B cell (primary cell): ENCODE measurements at regions not wholly inside any gene's neighbourhood (a gene's known extent, or its start where the extent isn't known, plus 50 kb on each side); places are given as distances from the start of the nearest gene placed in this dataset.

ENCODE experiments used
- ATAC-seq: fragments of 200-7000 bp; cut with Tn5 transposase; one replicate; pipeline ENCODE4 v1.10.0; 2021; ENCODE audit warnings: low read depth, mild to moderate bottlenecking, moderate number of reproducible peaks, moderate library complexity
- CTCF ChIA-PET: fragments of 350-600 bp; sonication (Branson Sonifier 250); formaldehyde crosslinking; loops from one replicate; lab custom pipeline; 2021; ENCODE audit warnings: antibody characterized with exemption, inconsistent platforms; lab: Charles Lee
- POLR2A ChIA-PET: fragments of 350-600 bp; sonication (Branson Sonifier 250); formaldehyde crosslinking; loops from one replicate; lab custom pipeline; 2021; ENCODE audit warnings: antibody characterized with exemption; lab: Charles Lee
- DNase-seq: peaks from one replicate; pipeline ENCODE4 v3.0.0; 2013
- H2AFZ ChIP-seq: 2 replicates; pipeline ENCODE4 v1.6.1; 2012; ENCODE audit warnings: mild to moderate bottlenecking, low read depth, low read length; ENCODE audit not compliant: insufficient read depth, poor library complexity, severe bottlenecking
- H3K27ac ChIP-seq, 2 donors: 1 replicate in 1 of 2; 2 replicates in 1 of 2; pipeline ENCODE4 v1.5.1; 2012 to 2013; ENCODE audit warnings: low read length in 2 of 2, mild to moderate bottlenecking in 2 of 2, moderate library complexity in 1 of 2
- H3K27me3 ChIP-seq, 4 experiments: fragments of 200-600 bp in 1 of 4; sonication (generic) in 1 of 4; replicated peaks in 1 of 4; 1 replicate in 2 of 4; 2 replicates in 2 of 4; pipeline versions ENCODE4 v1.6.1 to v1.7.0; 2013 to 2016; ENCODE audit warnings: low read length in 3 of 4, mild to moderate bottlenecking in 2 of 4, mixed read lengths in 1 of 4, moderate library complexity in 1 of 4; ENCODE audit not compliant: insufficient read depth in 4 of 4, control insufficient read depth in 3 of 4; ENCODE audit errors: control extremely low read depth in 1 of 4
- H3K36me3 ChIP-seq, 2 experiments: replicated peaks in 1 of 2; 1 replicate in 1 of 2; 2 replicates in 1 of 2; pipeline versions ENCODE4 v1.6.1 to v1.7.1; 2013; ENCODE audit warnings: low read length in 1 of 2; ENCODE audit not compliant: insufficient read depth in 2 of 2, control insufficient read depth in 1 of 2; ENCODE audit errors: control extremely low read depth in 1 of 2, extremely low read depth in 1 of 2
- H3K4me1 ChIP-seq, 2 donors: fragments of 200-600 bp in 1 of 2; sonication (generic) in 1 of 2; 1 replicate in 1 of 2; 2 replicates in 1 of 2; pipeline versions ENCODE4 v1.5.1 to v1.6.1; 2013 to 2017; ENCODE audit warnings: low read length in 2 of 2; ENCODE audit not compliant: control insufficient read depth in 2 of 2, insufficient read depth in 2 of 2
- H3K4me2 ChIP-seq: replicated peaks from 2 replicates; pipeline ENCODE3; 2012; ENCODE audit warnings: mild to moderate bottlenecking, low read depth, low read length; ENCODE audit not compliant: poor library complexity, severe bottlenecking
- H3K4me3 ChIP-seq, 5 experiments: fragments of 200-600 bp in 1 of 5; sonication (generic) in 1 of 5; 1 replicate in 3 of 5; 2 replicates in 2 of 5; pipeline versions ENCODE4 v1.5.1 to v1.7.0; 2011 to 2016; ENCODE audit warnings: low read length in 4 of 5, mild to moderate bottlenecking in 4 of 5, low read depth in 2 of 5, control low read depth in 1 of 5, moderate library complexity in 1 of 5; ENCODE audit not compliant: insufficient read depth in 1 of 5; ENCODE audit errors: control extremely low read depth in 1 of 5, extremely low read depth in 1 of 5
- H3K79me2 ChIP-seq: fragments of 200-600 bp; sonication (generic); one replicate; pipeline ENCODE4 v1.6.0; 2016; ENCODE audit warnings: low read length; ENCODE audit not compliant: control insufficient read depth, insufficient read depth
- H3K9ac ChIP-seq: fragments of 200-600 bp; sonication (generic); 2 replicates; pipeline ENCODE4 v1.6.1; 2017; ENCODE audit warnings: mild to moderate bottlenecking, low read length, moderate library complexity
- H3K9me3 ChIP-seq, 3 donors: one replicate each; pipeline versions ENCODE4 v1.6.1 to v1.7.1; 2013; ENCODE audit warnings: low read length in 2 of 3; ENCODE audit not compliant: control insufficient read depth in 2 of 3, insufficient read depth in 1 of 3; ENCODE audit errors: control extremely low read depth in 1 of 3
- H4K20me1 ChIP-seq: 2 replicates; pipeline ENCODE4 v1.6.0; 2012; ENCODE audit warnings: mild to moderate bottlenecking, low read length; ENCODE audit not compliant: insufficient read depth, control insufficient read depth, poor library complexity, severe bottlenecking
- H3K27ac Mint-ChIP-seq: one replicate; pipeline ENCODE4 v1.8.0; 2021; ENCODE audit warnings: mixed read lengths
- H3K27me3 Mint-ChIP-seq: one replicate; pipeline ENCODE4 v1.8.0; 2021; ENCODE audit warnings: mixed read lengths
- H3K4me1 Mint-ChIP-seq: one replicate; pipeline ENCODE4 v1.8.0; 2021; ENCODE audit warnings: mixed read lengths
- H3K4me3 Mint-ChIP-seq: one replicate; pipeline ENCODE4 v1.8.0; 2021; ENCODE audit warnings: mixed read lengths
- H3K9me3 Mint-ChIP-seq: one replicate; pipeline ENCODE4 v1.8.0; 2022; ENCODE audit warnings: mixed read lengths; ENCODE audit not compliant: insufficient read depth
- EZH2 ChIP-seq: IDR thresholded peaks from 2 replicates; pipeline ENCODE4 v1.6.1; 2012; ENCODE audit warnings: borderline replicate concordance, low read depth, mild to moderate bottlenecking, moderate library complexity, low read length; ENCODE audit not compliant: insufficient read depth, poor library complexity, severe bottlenecking
- WGBS: methylation state at CpG from one replicate; pipeline ENCODE4 v1.1.5; 2013; ENCODE audit warnings: missing lambda C conversion rate; ENCODE audit not compliant: insufficient coverage; 5-methylcytosine and 5-hydroxymethylcytosine counted together
- intact Hi-C: fragments of 100-400 bp; cut with micrococcal nuclease; formaldehyde crosslinking; loops from one replicate; pipeline ENCODE4 v1.10.0; 2022
- TF ChIP-seq, protein P1 (sequence below): fragments of 200-600 bp; IDR thresholded peaks from one replicate; pipeline ENCODE4 v1.8.0; 2022; ENCODE audit warnings: antibody characterized with exemption, mild to moderate bottlenecking

DNA sequence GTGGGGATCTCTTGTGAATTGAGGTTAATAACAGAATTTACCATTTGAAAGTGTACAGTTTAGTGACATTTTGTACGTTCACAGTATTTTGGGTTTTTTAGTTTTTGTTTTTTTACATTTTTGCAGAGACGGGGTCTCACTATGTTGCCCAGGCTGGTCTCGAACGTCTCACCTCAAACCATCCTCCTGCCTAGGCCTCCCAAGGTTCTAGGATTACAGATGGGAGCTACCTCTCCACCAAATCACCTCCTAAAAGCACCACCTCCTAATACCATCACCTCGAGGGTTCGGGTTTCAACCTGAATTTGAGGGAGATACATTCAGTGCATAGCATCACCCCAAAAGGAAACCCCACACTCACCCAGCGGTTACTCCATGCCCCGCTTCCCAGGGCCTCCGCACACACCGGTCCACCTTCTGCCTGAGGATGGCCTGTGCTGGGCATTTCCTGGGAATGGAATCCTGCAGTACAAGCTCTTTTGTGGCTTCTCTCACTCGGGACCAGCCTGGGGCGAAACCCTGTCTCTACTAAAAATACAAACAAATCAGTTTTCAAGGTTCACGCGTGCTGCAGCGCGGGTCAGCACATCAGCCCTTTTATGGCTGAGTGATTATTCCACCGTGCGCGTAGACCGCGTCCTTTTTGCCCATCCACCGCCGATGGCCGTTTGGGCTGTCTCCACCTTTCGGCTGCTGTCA is 182.7 kb upstream of the CIBAR2 start:
- TF ChIP-seq EZH2 = no peak
- TF ChIP-seq, protein P1, sequence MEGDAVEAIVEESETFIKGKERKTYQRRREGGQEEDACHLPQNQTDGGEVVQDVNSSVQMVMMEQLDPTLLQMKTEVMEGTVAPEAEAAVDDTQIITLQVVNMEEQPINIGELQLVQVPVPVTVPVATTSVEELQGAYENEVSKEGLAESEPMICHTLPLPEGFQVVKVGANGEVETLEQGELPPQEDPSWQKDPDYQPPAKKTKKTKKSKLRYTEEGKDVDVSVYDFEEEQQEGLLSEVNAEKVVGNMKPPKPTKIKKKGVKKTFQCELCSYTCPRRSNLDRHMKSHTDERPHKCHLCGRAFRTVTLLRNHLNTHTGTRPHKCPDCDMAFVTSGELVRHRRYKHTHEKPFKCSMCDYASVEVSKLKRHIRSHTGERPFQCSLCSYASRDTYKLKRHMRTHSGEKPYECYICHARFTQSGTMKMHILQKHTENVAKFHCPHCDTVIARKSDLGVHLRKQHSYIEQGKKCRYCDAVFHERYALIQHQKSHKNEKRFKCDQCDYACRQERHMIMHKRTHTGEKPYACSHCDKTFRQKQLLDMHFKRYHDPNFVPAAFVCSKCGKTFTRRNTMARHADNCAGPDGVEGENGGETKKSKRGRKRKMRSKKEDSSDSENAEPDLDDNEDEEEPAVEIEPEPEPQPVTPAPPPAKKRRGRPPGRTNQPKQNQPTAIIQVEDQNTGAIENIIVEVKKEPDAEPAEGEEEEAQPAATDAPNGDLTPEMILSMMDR = no peak
- no peak overlapping the region for H2AFZ ChIP-seq
- no peak overlapping the region for H3K4me3 ChIP-seq
- H3K4me2 ChIP-seq = no peak overlapping the region
- H3K4me1 Mint-ChIP-seq = no peaks in the 10 kb centered on the region
- peaks cover 9% of the 10 kb centered on the region for H3K27me3 Mint-ChIP-seq
- ATAC-seq (no peak), DNase-seq (no peak)
- ChIA-PET POLR2A (no interaction called here), CTCF (no interaction called here)
- H3K9ac ChIP-seq = no peak overlapping the region
- no peak overlapping the region for H3K4me3 Mint-ChIP-seq
- no peak overlapping the region for H3K27ac ChIP-seq
- H3K27ac Mint-ChIP-seq = no peak overlapping the region
- H3K9me3 ChIP-seq = no peaks in the 10 kb centered on the region
- no peaks in the 10 kb centered on the region for H3K36me3 ChIP-seq
- peaks cover 0 to 4% (median 0%) of the 10 kb centered on the region in 4 experiments for H3K27me3 ChIP-seq
- H4K20me1 ChIP-seq = no peaks in the 10 kb centered on the region
- no peaks in the 10 kb centered on the region for H3K9me3 Mint-ChIP-seq
- 94% methylated on average over 24 of the region's 25 CpGs for WGBS
- H3K79me2 ChIP-seq = no peaks in the 10 kb centered on the region
- H3K4me1 ChIP-seq = peaks cover 0 to 3% of the 10 kb centered on the region in 2 donors
- intact Hi-C loops = no loop called here

DNA sequence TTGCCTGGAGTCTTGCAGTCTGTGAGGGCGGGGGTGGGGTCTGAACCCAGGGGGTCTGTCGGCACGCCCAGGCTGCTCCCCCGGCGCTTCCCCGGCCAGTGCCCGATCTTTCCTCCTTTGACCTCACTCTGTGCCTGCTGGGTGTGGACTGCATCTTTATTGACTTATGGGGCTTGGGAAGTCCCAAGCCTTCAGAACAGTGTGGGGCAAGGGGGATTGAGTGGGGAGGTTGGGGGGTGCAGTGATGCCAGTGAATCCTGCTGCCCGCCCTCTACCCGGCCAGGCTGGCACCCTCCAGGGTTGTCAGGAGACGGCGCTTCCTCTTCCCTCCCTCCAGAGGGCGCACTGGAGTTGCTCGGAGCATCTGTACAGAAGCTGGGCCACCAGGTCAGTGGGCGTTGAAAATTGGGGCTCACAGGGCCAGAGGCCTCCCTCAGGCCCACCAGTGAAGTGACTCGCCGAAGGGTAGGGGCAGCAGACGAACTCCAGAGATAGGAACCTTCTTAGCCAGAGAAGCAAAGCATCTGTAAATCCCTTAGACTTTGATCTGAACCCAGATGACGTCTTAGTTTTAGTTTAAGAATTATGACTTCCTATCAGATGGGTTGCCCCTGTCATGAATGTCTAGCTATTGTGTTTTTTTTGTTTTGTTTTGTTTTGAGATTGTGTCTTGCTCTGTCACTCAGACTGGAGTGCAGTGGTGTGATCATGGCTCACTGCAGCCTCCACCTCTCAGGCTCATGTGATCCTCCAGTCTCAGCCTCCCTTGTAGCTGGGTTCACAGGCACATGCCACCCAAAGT is 184.8 kb upstream of the CIBAR2 start:
- H3K79me2 ChIP-seq = no peaks in the 10 kb centered on the region
- Mint-ChIP-seq H3K9me3 (no peaks in the 10 kb centered on the region), H3K27me3 (peaks cover 6% of the 10 kb centered on the region), H3K4me3 (no peak overlapping the region), H3K27ac (no peak overlapping the region), H3K4me1 (no peaks in the 10 kb centered on the region)
- WGBS = 19% methylated on average over 11 of the region's 18 CpGs
- no peak overlapping the region for H3K27ac ChIP-seq
- POLR2A ChIA-PET = interaction anchor here (0.5 kb wide), 1 partner anchor 257 kb away, joined by 3 read pairs; no protein-coding TSS in a partner anchor
- H3K9me3 ChIP-seq = no peaks in the 10 kb centered on the region
- H3K4me3 ChIP-seq = no peak overlapping the region
- no peaks in the 10 kb centered on the region for H3K36me3 ChIP-seq
- H3K9ac ChIP-seq = no peak overlapping the region
- H4K20me1 ChIP-seq = no peaks in the 10 kb centered on the region
- no peak overlapping the region for H3K4me2 ChIP-seq
- TF ChIP-seq EZH2 = no peak
- TF ChIP-seq, protein P1 = peak; percentile 86
- peak; percentile 84 for ATAC-seq
- peak; percentile 66 for DNase-seq
- CTCF ChIA-PET = interaction anchor here (0.7 to 1.9 kb wide), 12 partner anchors 8 to 420 kb away, joined by 3 to 12 read pairs (median 3); no protein-coding TSS in a partner anchor
- no peak overlapping the region for H2AFZ ChIP-seq
- no peaks in the 10 kb centered on the region for H3K4me1 ChIP-seq
- intact Hi-C loops = no loop called here
- no peaks in the 10 kb centered on the region for H3K27me3 ChIP-seq
